H9 (cell line): ENCODE measurements at regions not wholly inside any gene's neighbourhood (a gene's known extent, or its start where the extent isn't known, plus 50 kb on each side); places are given as distances from the start of the nearest gene placed in this dataset.

Experiments
- DNase-seq: peaks from one replicate; pipeline ENCODE4 v3.0.0-alpha.2; 2017
- H2AFZ ChIP-seq: one replicate; pipeline ENCODE4 v1.6.1; 2013; ENCODE audit warnings: mild to moderate bottlenecking, low read length, control low read depth, moderate library complexity
- H2AK5ac ChIP-seq: 2 replicates; pipeline ENCODE4 v1.6.1; 2013; ENCODE audit warnings: low read length, control low read depth, mixed read lengths; ENCODE audit not compliant: insufficient read length
- H2BK120ac ChIP-seq: one replicate; pipeline ENCODE4 v1.6.1; 2013; ENCODE audit warnings: low read depth, mild to moderate bottlenecking, low read length, control low read depth, inconsistent platforms; ENCODE audit not compliant: poor library complexity, severe bottlenecking
- H2BK12ac ChIP-seq: 2 replicates; pipeline ENCODE4 v1.6.1; 2013; ENCODE audit warnings: low read length, control low read depth, mixed read lengths, low read depth; ENCODE audit not compliant: insufficient read length
- H2BK15ac ChIP-seq: 2 replicates; pipeline ENCODE4 v1.6.1; 2013; ENCODE audit warnings: low read depth, low read length, control low read depth
- H2BK20ac ChIP-seq: one replicate; pipeline ENCODE4 v1.6.1; 2013; ENCODE audit warnings: low read depth, mild to moderate bottlenecking, low read length, control low read depth, inconsistent platforms; ENCODE audit not compliant: poor library complexity, severe bottlenecking
- H2BK5ac ChIP-seq: 2 replicates; pipeline ENCODE4 v1.6.1; 2013; ENCODE audit warnings: low read length, control low read depth, mixed read lengths; ENCODE audit not compliant: insufficient read length
- H3K14ac ChIP-seq: 2 replicates; pipeline ENCODE4 v1.6.1; 2013; ENCODE audit warnings: low read length, control low read depth; ENCODE audit not compliant: insufficient read depth
- H3K18ac ChIP-seq: 2 replicates; pipeline ENCODE4 v1.6.1; 2013; ENCODE audit warnings: low read depth, mild to moderate bottlenecking, mixed read lengths, low read length, control low read depth; ENCODE audit not compliant: insufficient read length
- H3K23ac ChIP-seq: 2 replicates; pipeline ENCODE4 v1.6.1; 2013; ENCODE audit warnings: low read length, control low read depth, mixed read lengths, low read depth; ENCODE audit not compliant: insufficient read length
- H3K23me2 ChIP-seq: 2 replicates; pipeline ENCODE4 v1.6.1; 2013; ENCODE audit warnings: low read depth, mild to moderate bottlenecking, mixed read lengths, low read length, control low read depth; ENCODE audit not compliant: insufficient read length, poor library complexity, severe bottlenecking
- H3K27ac ChIP-seq: 2 replicates; pipeline ENCODE4 v1.5.1; 2013; ENCODE audit warnings: low read length, control low read depth, mixed read lengths, low read depth; ENCODE audit not compliant: insufficient read length
- H3K27me3 ChIP-seq: 2 replicates; pipeline ENCODE4 v1.6.1; 2013; ENCODE audit warnings: low read length, control low read depth, inconsistent platforms; ENCODE audit not compliant: insufficient read depth
- H3K4ac ChIP-seq: 2 replicates; pipeline ENCODE4 v1.6.1; 2013; ENCODE audit warnings: low read depth, mild to moderate bottlenecking, control low read depth, inconsistent platforms, low read length, moderate library complexity
- H3K4me1 ChIP-seq: 2 replicates; pipeline ENCODE4 v1.6.1; 2013; ENCODE audit warnings: low read length, control low read depth, inconsistent platforms; ENCODE audit not compliant: insufficient read depth
- H3K4me2 ChIP-seq: 2 replicates; pipeline ENCODE4 v1.6.1; 2013; ENCODE audit warnings: low read length, control low read depth, mixed read lengths; ENCODE audit not compliant: insufficient read length, insufficient read depth
- H3K56ac ChIP-seq: 2 replicates; pipeline ENCODE4 v1.6.1; 2013; ENCODE audit warnings: low read depth, mild to moderate bottlenecking, mixed read lengths, low read length, control low read depth; ENCODE audit not compliant: insufficient read length
- H3K79me1 ChIP-seq: 2 replicates; pipeline ENCODE4 v1.6.1; 2013; ENCODE audit warnings: low read depth, mild to moderate bottlenecking, moderate library complexity, low read length, control low read depth, inconsistent platforms; ENCODE audit not compliant: insufficient read depth, poor library complexity, severe bottlenecking
- H3K79me2 ChIP-seq: 2 replicates; pipeline ENCODE4 v1.6.1; 2013; ENCODE audit warnings: low read length, control low read depth, inconsistent platforms; ENCODE audit not compliant: insufficient read depth
- H3K9ac ChIP-seq: 2 replicates; pipeline ENCODE4 v1.6.1; 2013; ENCODE audit warnings: low read length, control low read depth, mixed read lengths; ENCODE audit not compliant: insufficient read length; ENCODE audit errors: extremely low read depth
- H3K9me3 ChIP-seq: one replicate; pipeline ENCODE4 v1.6.1; 2013; ENCODE audit warnings: low read depth, low read length, inconsistent platforms; ENCODE audit not compliant: control insufficient read depth
- H3T11ph ChIP-seq: one replicate; pipeline ENCODE4 v1.6.1; 2013; ENCODE audit warnings: mild to moderate bottlenecking, low read length, control low read depth, inconsistent platforms
- H4K20me1 ChIP-seq: one replicate; pipeline ENCODE4 v1.6.1; 2013; ENCODE audit not compliant: control insufficient read depth, insufficient read length, insufficient read depth
- H4K5ac ChIP-seq: 2 replicates; pipeline ENCODE4 v1.6.1; 2013; ENCODE audit warnings: low read depth, mild to moderate bottlenecking, mixed read lengths, low read length, control low read depth; ENCODE audit not compliant: insufficient read length
- H4K8ac ChIP-seq: replicated peaks from 2 replicates; pipeline ENCODE4 v1.6.1; 2013; ENCODE audit warnings: low read length, control low read depth, mixed read lengths, low read depth; ENCODE audit not compliant: insufficient read length
- H4K91ac ChIP-seq: 2 replicates; pipeline ENCODE4 v1.6.1; 2013; ENCODE audit warnings: low read depth, mild to moderate bottlenecking, moderate library complexity, mixed read lengths, low read length, control low read depth; ENCODE audit not compliant: insufficient read length
- H3K27ac Mint-ChIP-seq, 3 experiments: 2 replicates in 2 of 3; 3 replicates in 1 of 3; pipeline ENCODE4 v1.8.0; 2020 to 2021; ENCODE audit warnings: mixed read lengths in 3 of 3, mild to moderate bottlenecking in 1 of 3, moderate library complexity in 1 of 3
- H3K27me3 Mint-ChIP-seq: 2 replicates; pipeline ENCODE4 v1.8.0; 2021; ENCODE audit warnings: low read depth, mild to moderate bottlenecking, moderate library complexity, mixed read lengths
- H3K36me3 Mint-ChIP-seq, 3 experiments: 2 replicates in 2 of 3; 3 replicates in 1 of 3; pipeline ENCODE4 v1.8.0; 2020 to 2021; ENCODE audit warnings: low read depth in 3 of 3, mixed read lengths in 3 of 3; ENCODE audit not compliant: insufficient read depth in 1 of 3
- H3K4me1 Mint-ChIP-seq, 2 experiments: 2 replicates each; pipeline ENCODE4 v1.8.0; 2020; ENCODE audit warnings: mixed read lengths in 2 of 2
- H3K4me3 Mint-ChIP-seq, 2 experiments: 2 replicates in 1 of 2; 3 replicates in 1 of 2; pipeline ENCODE4 v1.8.0; 2020 to 2021; ENCODE audit warnings: mild to moderate bottlenecking in 2 of 2, mixed read lengths in 2 of 2, moderate library complexity in 1 of 2
- H3K9me3 Mint-ChIP-seq, 2 experiments: 2 replicates in 1 of 2; 3 replicates in 1 of 2; pipeline ENCODE4 v1.8.0; 2020; ENCODE audit warnings: mild to moderate bottlenecking in 2 of 2, mixed read lengths in 2 of 2, moderate library complexity in 1 of 2
- CTCF ChIP-seq: fragments of 200-600 bp; sonication (generic); conservative IDR thresholded peaks from 3 replicates; pipeline ENCODE4 v1.8.0; 2021; ENCODE audit warnings: antibody characterized with exemption, mild to moderate bottlenecking
- WGBS: extraction: QIAGEN DNeasy Blood & Tissue Kit; methylation state at CpG from one replicate; pipeline ENCODE4 v1.1.7; 2013; ENCODE audit warnings: missing lambda C conversion rate, low lambda C conversion rate, mixed read lengths; ENCODE audit not compliant: insufficient read length; ENCODE audit errors: extremely low coverage; 5-methylcytosine and 5-hydroxymethylcytosine counted together

DNA sequence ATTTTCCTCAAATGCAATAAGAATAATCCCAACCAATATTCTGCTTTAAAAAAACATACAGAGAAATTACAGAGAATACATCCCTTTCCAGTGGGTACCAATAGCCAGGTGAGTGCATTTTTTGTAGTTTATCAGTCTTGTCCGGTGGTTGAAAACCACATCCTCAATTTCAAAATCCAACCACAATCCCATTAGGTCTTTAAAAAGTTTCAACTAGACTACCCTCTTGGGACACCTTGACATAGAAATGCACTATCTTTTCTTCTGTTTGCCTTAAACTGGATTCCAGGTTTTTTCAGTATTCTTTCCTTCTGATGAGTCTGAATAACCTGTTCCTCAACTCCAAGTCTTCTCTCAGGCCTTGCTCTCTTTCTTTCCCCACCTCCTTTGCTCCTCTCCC, 223.3 kb downstream of the NR2F1-AS1 start:
- Histone ChIP-seq H3K27me3 (no peaks in the 10 kb centered on the region), H3K4me1 (0 out of 2 replicates have a peak, but pooled peaks cover 2% of the 10 kb centered on the region), H4K8ac (no peak overlapping the region), H3K27ac (no peak overlapping the region), H3K56ac (no peak overlapping the region), H2AK5ac (no peak overlapping the region), H3K23me2 (no peaks in the 10 kb centered on the region), H2BK120ac (no peak overlapping the region), H2BK15ac (no peak overlapping the region), H3K79me2 (no peaks in the 10 kb centered on the region), H2BK12ac (no peak overlapping the region), H3K4me2 (no peak overlapping the region), H2BK5ac (no peak overlapping the region), H3K4ac (no peak overlapping the region), H2AFZ (no peak overlapping the region), H4K5ac (no peak overlapping the region), H4K20me1 (no peaks in the 10 kb centered on the region), H3K9me3 (no peaks in the 10 kb centered on the region), H3K23ac (no peak overlapping the region), H3K79me1 (no peaks in the 10 kb centered on the region), H3K9ac (no peak overlapping the region), H3K14ac (no peak overlapping the region), H4K91ac (no peak overlapping the region), H3T11ph (no peak overlapping the region), H2BK20ac (no peak overlapping the region), H3K18ac (no peak overlapping the region)
- 0 out of 4 replicates have a peak, but pooled peaks cover 0 to 3% of the 10 kb centered on the region in 2 experiments for H3K4me1 Mint-ChIP-seq
- no peaks in the 10 kb centered on the region for H3K27me3 Mint-ChIP-seq
- no peaks in the 10 kb centered on the region for H3K9me3 Mint-ChIP-seq
- H3K36me3 Mint-ChIP-seq = no peaks in the 10 kb centered on the region
- DNase-seq = no peak
- H3K27ac Mint-ChIP-seq = no peak overlapping the region
- no peak overlapping the region for H3K4me3 Mint-ChIP-seq
- no CpG with 5 or more reads among the region's 1 CpG for WGBS
- TF ChIP-seq CTCF = no peak
